Endodermal cell (in vitro differentiated cells): ENCODE measurements at regions not wholly inside any gene's neighbourhood (a gene's known extent, or its start where the extent isn't known, plus 50 kb on each side); places are given as distances from the start of the nearest gene placed in this dataset.

Experiments used
- DNase-seq: peaks from one replicate; pipeline ENCODE4 v3.0.0-alpha.2; 2017
- H3K27ac ChIP-seq: 2 replicates; pipeline ENCODE4 v1.5.1; 2013; ENCODE audit warnings: mild to moderate bottlenecking, low read depth, low read length, moderate library complexity
- H3K27me3 ChIP-seq: 2 replicates; pipeline ENCODE4 v1.6.1; 2013; ENCODE audit warnings: mild to moderate bottlenecking, low read length, moderate library complexity; ENCODE audit not compliant: insufficient read depth, control insufficient read depth, poor library complexity, severe bottlenecking
- H3K36me3 ChIP-seq: 2 replicates; pipeline ENCODE4 v1.7.0; 2013; ENCODE audit warnings: mild to moderate bottlenecking, low read length, moderate library complexity; ENCODE audit not compliant: control insufficient read depth, insufficient read depth
- H3K4me1 ChIP-seq: one replicate; pipeline ENCODE4 v1.7.0; 2013; ENCODE audit warnings: low read length; ENCODE audit not compliant: control insufficient read depth, insufficient read depth
- H3K4me3 ChIP-seq: 2 replicates; pipeline ENCODE4 v1.5.1; 2013; ENCODE audit warnings: mild to moderate bottlenecking, low read length, moderate library complexity
- H3K9ac ChIP-seq: 2 replicates; pipeline ENCODE4 v1.6.1; 2013; ENCODE audit warnings: mild to moderate bottlenecking, low read length, moderate library complexity; ENCODE audit not compliant: poor library complexity, severe bottlenecking; ENCODE audit errors: extremely low read depth
- H3K9me3 ChIP-seq: 2 replicates; pipeline ENCODE4 v1.6.1; 2013; ENCODE audit warnings: mild to moderate bottlenecking, low read length, moderate library complexity; ENCODE audit not compliant: control insufficient read depth
- H3K27ac Mint-ChIP-seq: 2 replicates; pipeline ENCODE4 v1.8.0; 2020; ENCODE audit warnings: mixed read lengths
- H3K27me3 Mint-ChIP-seq: 2 replicates; pipeline ENCODE4 v1.8.0; 2021; ENCODE audit warnings: mild to moderate bottlenecking, mixed read lengths; ENCODE audit not compliant: insufficient read depth
- H3K36me3 Mint-ChIP-seq: 2 replicates; pipeline ENCODE4 v1.8.0; 2020; ENCODE audit warnings: low read depth, mixed read lengths
- H3K4me1 Mint-ChIP-seq: 2 replicates; pipeline ENCODE4 v1.8.0; 2020; ENCODE audit warnings: mixed read lengths
- H3K4me3 Mint-ChIP-seq: 2 replicates; pipeline ENCODE4 v1.8.0; 2020; ENCODE audit warnings: mild to moderate bottlenecking, moderate library complexity, mixed read lengths
- H3K9me3 Mint-ChIP-seq: 2 replicates; pipeline ENCODE4 v1.8.0; 2020; ENCODE audit warnings: mild to moderate bottlenecking, mixed read lengths
- CTCF ChIP-seq: fragments of 200-600 bp; sonication (generic); conservative IDR thresholded peaks from 2 replicates; pipeline ENCODE4 v1.5.0; 2021; ENCODE audit warnings: antibody characterized with exemption, mild to moderate bottlenecking
- WGBS, 2 experiments: methylation state at CpG; one replicate each; pipeline versions ENCODE4 v1.1.5 to v1.1.7; 2013; ENCODE audit warnings: missing lambda C conversion rate in 2 of 2, mixed read lengths in 1 of 2; ENCODE audit not compliant: insufficient coverage in 1 of 2, insufficient read length in 1 of 2; 5-methylcytosine and 5-hydroxymethylcytosine counted together

- Mint-ChIP-seq H3K27ac (no peak overlapping the region), H3K36me3 (no peaks in the 10 kb centered on the region), H3K9me3 (no peaks in the 10 kb centered on the region), H3K4me3 (no peak overlapping the region), H3K4me1 (peaks cover 6% of the 10 kb centered on the region), H3K27me3 (no peaks in the 10 kb centered on the region)
- H3K4me1 ChIP-seq = no peaks in the 10 kb centered on the region
- H3K4me3 ChIP-seq = no peak overlapping the region
- no peak for TF ChIP-seq CTCF
- H3K27ac ChIP-seq = no peak overlapping the region
- DNase-seq = no peak
- H3K9ac ChIP-seq = no peak overlapping the region
- no peaks in the 10 kb centered on the region for H3K9me3 ChIP-seq
- H3K27me3 ChIP-seq = no peaks in the 10 kb centered on the region
- no peaks in the 10 kb centered on the region for H3K36me3 ChIP-seq
- 84 to 89% methylated on average over 9 to 10 of the region's 10 CpGs for WGBS, 2 experiments
These were observed 173.2 kb upstream of the FOXA2 start for GRCh38 chr20:22757424-22758183.

DNA sequence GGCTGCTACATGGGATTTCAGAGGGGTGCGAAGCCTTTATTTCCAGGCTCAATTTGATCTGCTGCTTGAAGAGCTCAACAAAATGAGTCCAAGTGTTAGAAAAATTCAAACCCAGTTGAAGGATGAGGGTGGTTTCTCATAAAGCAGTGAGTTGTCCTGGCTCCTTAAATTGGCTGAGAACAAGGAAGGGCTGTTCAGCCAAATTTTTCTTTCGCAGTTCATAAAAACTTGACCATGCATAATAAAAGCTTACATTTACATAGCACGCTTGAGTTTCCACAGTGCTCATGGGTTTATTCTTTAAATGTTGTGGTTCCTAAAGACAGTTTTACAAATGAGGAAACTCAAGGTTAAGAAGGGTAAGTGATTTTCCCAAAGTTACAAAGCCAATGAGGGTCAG lies 174.4 kb upstream of the FOXA2 start:
- Mint-ChIP-seq H3K27me3 (no peaks in the 10 kb centered on the region), H3K9me3 (no peaks in the 10 kb centered on the region), H3K4me1 (peaks cover 2% of the 10 kb centered on the region), H3K27ac (no peak overlapping the region), H3K4me3 (no peak overlapping the region), H3K36me3 (no peaks in the 10 kb centered on the region)
- H3K36me3 ChIP-seq = no peaks in the 10 kb centered on the region
- H3K27ac ChIP-seq = no peak overlapping the region
- H3K4me1 ChIP-seq = no peaks in the 10 kb centered on the region
- TF ChIP-seq CTCF = no peak
- no peaks in the 10 kb centered on the region for H3K9me3 ChIP-seq
- no peak overlapping the region for H3K4me3 ChIP-seq
- WGBS, 2 experiments = 94 to 100% methylated on average over 1 to 3 of the region's 3 CpGs
- no peaks in the 10 kb centered on the region for H3K27me3 ChIP-seq
- no peak overlapping the region for H3K9ac ChIP-seq
- no peak for DNase-seq

- no peak overlapping the region for H3K27ac Mint-ChIP-seq
- H3K27ac ChIP-seq = no peak overlapping the region
These were observed 178.3 kb upstream of the FOXA2 start for GRCh38 chr20:22762576-22763256.

More at GRCh38 chr20:22762576-22763256, 178.3 kb upstream of the FOXA2 start:
- no peaks in the 10 kb centered on the region for H3K4me1 Mint-ChIP-seq
- no peaks in the 10 kb centered on the region for H3K9me3 Mint-ChIP-seq
- H3K27me3 Mint-ChIP-seq = no peaks in the 10 kb centered on the region
- H3K4me3 ChIP-seq = no peak overlapping the region
- DNase-seq = no peak
- no peaks in the 10 kb centered on the region for H3K4me1 ChIP-seq
- H3K27me3 ChIP-seq = no peaks in the 10 kb centered on the region
- TF ChIP-seq CTCF = no peak
- H3K36me3 Mint-ChIP-seq = no peaks in the 10 kb centered on the region
- no peak overlapping the region for H3K4me3 Mint-ChIP-seq
- H3K9ac ChIP-seq = no peak overlapping the region
- H3K9me3 ChIP-seq = no peaks in the 10 kb centered on the region
- no peaks in the 10 kb centered on the region for H3K36me3 ChIP-seq
- WGBS, 2 experiments = 80 to 95% methylated on average over 4 to 6 of the region's 6 CpGs
